LNCAP (cell line): ENCODE measurements at regions not wholly inside any gene's neighbourhood (a gene's known extent, or its start where the extent isn't known, plus 50 kb on each side); places are given as distances from the start of the nearest gene placed in this dataset.

ENCODE experiments used
- TF ChIP-seq, protein P1 (sequence below): fragments of 450-650 bp; IDR thresholded peaks from 2 replicates; pipeline ENCODE4 v1.5.1; 2017; ENCODE audit warnings: mild to moderate bottlenecking

- TF ChIP-seq, protein P1, sequence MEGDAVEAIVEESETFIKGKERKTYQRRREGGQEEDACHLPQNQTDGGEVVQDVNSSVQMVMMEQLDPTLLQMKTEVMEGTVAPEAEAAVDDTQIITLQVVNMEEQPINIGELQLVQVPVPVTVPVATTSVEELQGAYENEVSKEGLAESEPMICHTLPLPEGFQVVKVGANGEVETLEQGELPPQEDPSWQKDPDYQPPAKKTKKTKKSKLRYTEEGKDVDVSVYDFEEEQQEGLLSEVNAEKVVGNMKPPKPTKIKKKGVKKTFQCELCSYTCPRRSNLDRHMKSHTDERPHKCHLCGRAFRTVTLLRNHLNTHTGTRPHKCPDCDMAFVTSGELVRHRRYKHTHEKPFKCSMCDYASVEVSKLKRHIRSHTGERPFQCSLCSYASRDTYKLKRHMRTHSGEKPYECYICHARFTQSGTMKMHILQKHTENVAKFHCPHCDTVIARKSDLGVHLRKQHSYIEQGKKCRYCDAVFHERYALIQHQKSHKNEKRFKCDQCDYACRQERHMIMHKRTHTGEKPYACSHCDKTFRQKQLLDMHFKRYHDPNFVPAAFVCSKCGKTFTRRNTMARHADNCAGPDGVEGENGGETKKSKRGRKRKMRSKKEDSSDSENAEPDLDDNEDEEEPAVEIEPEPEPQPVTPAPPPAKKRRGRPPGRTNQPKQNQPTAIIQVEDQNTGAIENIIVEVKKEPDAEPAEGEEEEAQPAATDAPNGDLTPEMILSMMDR, result no peak
These were observed 127.4 kb upstream of the MAP3K7 start for GRCh38 chr6:90714319-90714718.

- TF ChIP-seq, protein P1, result no peak
These were observed 125.2 kb upstream of the MAP3K7 start for GRCh38 chr6:90712114-90712513.

DNA sequence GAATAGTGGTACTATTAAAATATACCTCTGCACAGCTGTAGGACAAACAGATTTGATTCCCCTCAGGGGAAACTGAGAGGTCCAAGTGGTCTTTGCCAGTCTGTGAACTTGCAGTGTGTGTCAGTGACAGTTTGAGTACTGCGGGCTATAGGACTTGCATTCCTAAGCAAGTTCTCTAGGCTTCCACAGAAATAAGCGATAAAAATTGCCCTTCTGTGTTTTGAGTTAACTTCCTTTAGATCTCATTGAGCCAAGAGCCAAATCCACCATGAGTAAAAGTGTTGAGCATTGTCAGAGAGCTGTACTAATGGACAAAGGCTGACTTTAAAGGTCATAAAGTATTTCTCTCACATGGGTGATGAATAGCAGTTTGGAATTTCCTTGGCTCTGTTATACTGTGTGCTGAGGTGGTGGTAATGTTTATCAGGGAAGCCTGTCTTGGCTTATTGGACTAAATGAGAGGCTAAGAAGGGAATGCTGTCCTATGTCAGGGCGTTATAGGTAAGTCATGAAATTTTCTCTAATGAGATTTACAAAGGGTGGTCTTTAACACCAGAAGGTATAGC is 122.6 kb upstream of the MAP3K7 start:
- TF ChIP-seq, protein P1, result no peak

DNA sequence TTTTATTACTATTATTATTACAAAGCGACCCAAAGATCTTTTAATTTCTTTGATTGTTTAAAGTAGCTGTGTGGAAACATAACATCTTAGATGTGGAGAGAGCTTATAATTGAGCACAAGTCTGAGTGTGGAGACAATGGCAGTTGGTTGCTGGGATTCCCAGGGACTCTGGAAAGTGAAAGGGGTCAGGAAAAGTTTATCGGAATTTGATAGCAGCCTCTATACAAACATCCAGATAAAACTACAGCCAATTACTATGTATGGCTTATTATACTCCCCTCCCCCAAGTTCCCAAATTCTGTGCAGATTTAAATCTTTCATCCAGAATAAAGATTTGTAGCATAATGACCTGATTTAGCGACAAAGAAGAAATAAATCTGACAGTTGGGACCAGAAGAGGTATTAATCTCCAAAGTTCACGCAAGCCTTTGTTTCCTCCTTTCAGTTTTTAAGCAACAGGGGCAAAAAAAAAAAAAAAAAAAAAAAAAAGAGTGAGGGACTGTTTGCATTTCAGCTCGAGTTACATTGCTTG is 121.4 kb upstream of the MAP3K7 start:
- TF ChIP-seq, protein P1, result no peak

- TF ChIP-seq, protein P1, result no peak
These were observed 120.4 kb upstream of the MAP3K7 start for GRCh38 chr6:90707246-90707645.

- TF ChIP-seq, protein P1, result no peak
These were observed 116.5 kb upstream of the MAP3K7 start for GRCh38 chr6:90703336-90703735.

DNA sequence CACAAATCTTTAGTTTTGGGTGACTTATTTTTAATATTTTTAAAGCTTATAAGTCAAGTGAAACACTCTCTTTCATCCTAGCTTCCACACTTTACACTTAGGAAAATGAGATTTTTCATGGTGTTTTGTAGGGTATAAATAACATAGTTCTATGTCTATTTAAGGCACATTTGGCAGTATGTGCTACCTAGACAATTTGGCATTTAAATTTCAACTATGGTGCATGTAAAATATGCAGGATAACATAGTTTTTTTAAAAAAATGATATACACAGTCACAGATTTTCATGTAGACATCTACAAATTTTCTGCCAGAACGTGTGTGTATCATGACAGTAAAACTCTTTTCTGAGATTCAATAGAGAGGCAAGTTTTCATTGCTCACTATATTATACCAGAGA is 115.1 kb upstream of the MAP3K7 start:
- TF ChIP-seq, protein P1, result no peak
